Liver (tissue), 8 donors: ENCODE measurements at regions not wholly inside any gene's neighbourhood (a gene's known extent, or its start where the extent isn't known, plus 50 kb on each side); places are given as distances from the start of the nearest gene placed in this dataset.

Experiments
- DNase-seq: peaks from one replicate; pipeline ENCODE4 v3.0.0-alpha.2; 2017; ENCODE audit warnings: low spot score
- H3K27ac ChIP-seq, 2 donors: one replicate each; pipeline ENCODE4 v1.7.0; 2013; ENCODE audit warnings: inconsistent platforms in 2 of 2, low read length in 2 of 2, control low read depth in 1 of 2, low read depth in 1 of 2, mild to moderate bottlenecking in 1 of 2
- H3K27me3 ChIP-seq, 4 donors: one replicate each; pipeline versions ENCODE4 v1.6.1 to v1.7.0; 2013; ENCODE audit warnings: low read length in 3 of 4, inconsistent platforms in 1 of 4, mild to moderate bottlenecking in 1 of 4, moderate library complexity in 1 of 4; ENCODE audit not compliant: control insufficient read depth in 4 of 4, insufficient read depth in 4 of 4
- H3K36me3 ChIP-seq, 4 donors: one replicate each; pipeline versions ENCODE4 v1.6.1 to v1.7.0; 2013; ENCODE audit warnings: low read length in 3 of 4, mild to moderate bottlenecking in 3 of 4, low read depth in 1 of 4, moderate library complexity in 1 of 4; ENCODE audit not compliant: control insufficient read depth in 4 of 4, insufficient read depth in 3 of 4
- H3K4me1 ChIP-seq, 4 donors: one replicate each; pipeline versions ENCODE4 v1.6.1 to v1.7.0; 2013; ENCODE audit warnings: low read length in 3 of 4, mild to moderate bottlenecking in 3 of 4, moderate library complexity in 1 of 4; ENCODE audit not compliant: control insufficient read depth in 4 of 4, insufficient read depth in 4 of 4
- H3K4me3 ChIP-seq, 3 donors: one replicate each; pipeline versions ENCODE4 v1.6.1 to v1.7.0; 2013; ENCODE audit warnings: low read length in 3 of 3, control low read depth in 1 of 3, low read depth in 1 of 3, mild to moderate bottlenecking in 1 of 3
- H3K9ac ChIP-seq, 2 donors: one replicate each; pipeline ENCODE4 v1.7.0; 2013; ENCODE audit warnings: low read length in 2 of 2, mild to moderate bottlenecking in 2 of 2, moderate library complexity in 2 of 2, control low read depth in 1 of 2, low read depth in 1 of 2
- H3K9me3 ChIP-seq, 4 donors: one replicate each; pipeline versions ENCODE4 v1.6.1 to v1.7.0; 2013; ENCODE audit warnings: low read length in 3 of 4; ENCODE audit not compliant: control insufficient read depth in 4 of 4
- ATF3 ChIP-seq: IDR thresholded peaks from 2 replicates; pipeline ENCODE4 v1.6.1; 2016; ENCODE audit warnings: antibody characterized with exemption
- CTCF ChIP-seq: fragments of 150-350 bp; IDR thresholded peaks from 2 replicates; pipeline ENCODE4 v1.5.1; 2017; ENCODE audit warnings: improper control_type of control experiment, low read depth, low read length; ENCODE audit not compliant: missing input control
- EGR1 ChIP-seq, 2 donors: IDR thresholded peaks; 2 replicates each; pipeline ENCODE4 v1.6.1; 2016 to 2018; ENCODE audit warnings: antibody characterized with exemption in 2 of 2, low read depth in 2 of 2
- FOXA1 ChIP-seq: IDR thresholded peaks from 2 replicates; pipeline ENCODE4 v1.6.1; 2016; ENCODE audit warnings: antibody characterized with exemption
- GABPA ChIP-seq, 2 donors: IDR thresholded peaks in 1 of 2; conservative IDR thresholded peaks in 1 of 2; 2 replicates each; pipeline ENCODE4 v1.6.1; 2016; ENCODE audit warnings: antibody characterized with exemption in 2 of 2, mild to moderate bottlenecking in 1 of 2, moderate library complexity in 1 of 2
- HNF4G ChIP-seq: IDR thresholded peaks from 2 replicates; pipeline ENCODE4 v1.6.1; 2016; ENCODE audit warnings: antibody characterized with exemption
- JUND ChIP-seq, 2 donors: IDR thresholded peaks; 2 replicates each; pipeline ENCODE4 v1.6.1; 2016; ENCODE audit warnings: antibody characterized with exemption in 2 of 2
- MAX ChIP-seq: IDR thresholded peaks from 2 replicates; pipeline ENCODE4 v1.6.1; 2016; ENCODE audit warnings: antibody characterized with exemption
- NR2F2 ChIP-seq: IDR thresholded peaks from 2 replicates; pipeline ENCODE4 v1.6.1; 2016; ENCODE audit warnings: antibody characterized with exemption
- REST ChIP-seq: IDR thresholded peaks from 2 replicates; pipeline ENCODE4 v1.6.1; 2016; ENCODE audit warnings: antibody characterized with exemption, mild to moderate bottlenecking
- RXRA ChIP-seq, 2 donors: IDR thresholded peaks; 2 replicates each; pipeline ENCODE4 v1.6.1; 2017 to 2018; ENCODE audit warnings: antibody characterized with exemption in 2 of 2, mild to moderate bottlenecking in 1 of 2
- SP1 ChIP-seq: IDR thresholded peaks from 2 replicates; pipeline ENCODE4 v1.6.1; 2018; ENCODE audit warnings: antibody characterized with exemption, mild to moderate bottlenecking
- TAF1 ChIP-seq: conservative IDR thresholded peaks from 2 replicates; pipeline ENCODE4 v1.6.1; 2016; ENCODE audit warnings: antibody characterized with exemption, mild to moderate bottlenecking
- YY1 ChIP-seq: IDR thresholded peaks from 2 replicates; pipeline ENCODE4 v1.6.1; 2016; ENCODE audit warnings: antibody characterized with exemption, mild to moderate bottlenecking
- ZBTB33 ChIP-seq: IDR thresholded peaks from 2 replicates; pipeline ENCODE4 v1.6.1; 2016; ENCODE audit warnings: antibody characterized with exemption
- WGBS: extraction: QIAGEN DNeasy Blood & Tissue Kit; methylation state at CpG from one replicate; pipeline ENCODE4 v1.1.7; 2013; 5-methylcytosine and 5-hydroxymethylcytosine counted together
- donor health status: healthy.
- donor health status: healthy.
- donor health status: healthy.
- donor health status: healthy.
- donor health status: healthy.

- no peaks in the 10 kb centered on the region for H3K4me1 ChIP-seq
- no peak for DNase-seq
- TF ChIP-seq JUND (IDR thresholded peaks at IDR 0.05): no peak
- no peak for TF ChIP-seq MAX
- no peak for TF ChIP-seq HNF4G
- TF ChIP-seq ATF3: no peak
- TF ChIP-seq FOXA1: no peak
- no peak for TF ChIP-seq RXRA (IDR thresholded peaks at IDR 0.05)
- no peak for TF ChIP-seq YY1
- TF ChIP-seq CTCF: no peak
- no peak for TF ChIP-seq ZBTB33
- TF ChIP-seq SP1: no peak
- TF ChIP-seq TAF1: no peak
- TF ChIP-seq GABPA (IDR thresholded peaks at IDR 0.05 in 1 of 2, conservative IDR thresholded peaks at IDR 0.05 in 1 of 2): no peak
- TF ChIP-seq NR2F2: no peak
- no peak for TF ChIP-seq EGR1 (IDR thresholded peaks at IDR 0.05; ENCODE audit: low read depth in 2 of 2)
- no peak for TF ChIP-seq REST
- WGBS: 57% methylated on average over 8 of the region's 8 CpGs
- H3K4me3 ChIP-seq: no peak overlapping the region
- no peaks in the 10 kb centered on the region for H3K9me3 ChIP-seq
- H3K36me3 ChIP-seq: no peaks in the 10 kb centered on the region
- H3K9ac ChIP-seq: no peak overlapping the region
- H3K27ac ChIP-seq: no peak overlapping the region
- peaks cover 0 to 3% (median 0%) of the 10 kb centered on the region in 4 donors for H3K27me3 ChIP-seq
Measured at GRCh38 chr16:65284626-65285025, 162.8 kb upstream of the CDH11 start.

GRCh38 chr16:65283181-65283651 lies 161.4 kb upstream of the CDH11 start:
- H3K27ac ChIP-seq: no peak overlapping the region
- no peak for DNase-seq

More at GRCh38 chr16:65283181-65283651, 161.4 kb upstream of the CDH11 start:
- no peak for TF ChIP-seq ZBTB33
- no peak for TF ChIP-seq HNF4G
- Histone ChIP-seq H3K27me3 (peaks cover 0 to 3% (median 0%) of the 10 kb centered on the region in 4 donors), H3K9me3 (no peaks in the 10 kb centered on the region), H3K9ac (no peak overlapping the region), H3K4me1 (no peaks in the 10 kb centered on the region), H3K36me3 (no peaks in the 10 kb centered on the region), H3K4me3 (no peak overlapping the region)
- WGBS: 33% methylated on average over 3 of the region's 3 CpGs
